Amniotic stem cell (primary cell): ENCODE measurements at regions not wholly inside any gene's neighbourhood (a gene's known extent, or its start where the extent isn't known, plus 50 kb on each side); places are given as distances from the start of the nearest gene placed in this dataset.
A peak's percentile ranks its signal among the peaks of the same experiment; 100 is the strongest.

Source experiments
- DNase-seq: peaks from one replicate; lab custom pipeline; 2025; lab: John Stamatoyannopoulos, UW

DNA sequence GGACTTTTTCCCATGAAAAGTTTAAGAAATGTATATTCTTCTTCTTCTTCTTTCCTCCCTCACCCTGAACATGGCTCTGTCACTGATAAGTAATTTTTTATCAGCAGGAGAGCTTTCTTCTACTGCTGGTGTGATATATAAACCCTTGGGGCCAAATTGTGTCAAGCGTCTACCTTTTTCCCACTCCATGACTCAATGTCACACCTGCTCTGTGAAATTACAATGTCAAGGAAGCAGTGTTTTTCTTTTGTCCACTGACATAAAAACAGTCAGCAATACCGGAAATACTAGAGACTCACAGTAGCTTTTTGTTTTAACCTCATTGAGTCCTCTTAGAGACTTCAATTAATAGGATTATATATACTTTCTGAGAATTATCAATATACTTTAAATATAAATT lies 416.2 kb upstream of the ADGRL4 start:
- DNase-seq, result no peak

DNA sequence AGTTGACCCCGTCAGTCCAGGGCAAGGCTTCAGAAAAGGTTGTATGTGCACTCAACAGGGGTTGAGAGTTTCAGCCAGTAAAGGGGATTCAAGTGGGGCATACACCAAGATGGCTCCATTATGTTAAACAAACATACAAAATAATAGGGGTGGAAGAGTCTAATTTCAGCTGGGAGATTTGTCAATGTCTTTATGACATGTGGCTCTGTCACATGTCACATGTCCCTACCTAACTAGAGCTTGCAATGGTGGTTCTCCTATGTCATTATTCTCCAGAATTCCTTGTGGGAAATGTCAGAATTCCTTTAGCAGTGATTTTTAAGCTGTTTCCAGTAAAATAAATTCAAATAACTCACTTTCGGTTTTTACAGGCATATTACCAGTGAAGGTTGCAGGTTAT lies 392.0 kb upstream of the ADGRL4 start:
- no peak for DNase-seq

DNA sequence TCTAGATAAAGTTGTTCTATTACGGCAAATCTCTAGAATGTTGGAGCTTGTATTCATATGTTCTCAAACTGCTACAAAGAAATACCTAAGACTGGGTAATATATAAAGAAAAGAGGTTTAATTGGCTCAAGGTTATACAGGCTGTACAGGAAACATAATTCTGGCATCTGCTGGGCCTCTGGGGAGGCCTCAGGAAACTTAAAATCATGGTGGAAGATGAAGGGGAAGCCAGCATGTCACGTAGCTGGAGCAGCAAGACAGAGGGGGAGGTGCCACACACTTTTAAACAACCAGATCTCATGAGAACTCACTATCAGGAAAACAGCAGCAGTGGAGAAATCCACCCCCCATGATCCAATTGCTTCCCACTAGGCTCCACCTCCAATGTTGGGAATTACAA lies 390.4 kb upstream of the ADGRL4 start:
- no peak for DNase-seq

DNA sequence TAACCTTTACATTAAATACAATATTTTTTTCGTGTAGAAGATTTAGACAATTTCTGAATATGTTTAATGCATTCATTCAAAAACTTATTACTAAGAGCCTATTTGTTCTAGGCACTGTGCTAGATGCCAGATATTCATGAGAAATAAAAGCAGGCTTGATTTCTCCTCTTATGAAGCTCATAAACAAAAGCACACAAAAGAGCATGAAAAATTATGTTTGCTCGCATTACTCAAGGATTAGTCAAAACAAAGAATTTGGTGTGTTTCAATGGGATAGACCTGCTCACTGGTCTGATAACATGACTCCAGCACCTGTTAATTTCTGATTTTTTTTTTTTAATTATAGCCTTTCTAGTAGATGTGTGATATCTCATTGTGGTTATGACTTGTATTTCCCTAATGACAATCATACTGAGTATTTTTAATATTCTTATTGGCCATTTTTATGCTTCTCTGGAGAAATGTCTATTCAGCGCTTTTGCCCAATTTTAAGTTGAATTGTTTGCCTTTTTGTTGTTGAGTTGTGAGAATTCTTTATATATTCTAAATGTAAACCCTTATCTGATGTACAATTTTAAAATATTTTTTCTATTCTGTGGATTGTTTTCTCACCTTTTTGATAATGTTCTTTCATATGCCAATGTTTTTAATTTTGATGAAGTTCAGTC lies 382.3 kb upstream of the ADGRL4 start:
- DNase-seq, result no peak

DNA sequence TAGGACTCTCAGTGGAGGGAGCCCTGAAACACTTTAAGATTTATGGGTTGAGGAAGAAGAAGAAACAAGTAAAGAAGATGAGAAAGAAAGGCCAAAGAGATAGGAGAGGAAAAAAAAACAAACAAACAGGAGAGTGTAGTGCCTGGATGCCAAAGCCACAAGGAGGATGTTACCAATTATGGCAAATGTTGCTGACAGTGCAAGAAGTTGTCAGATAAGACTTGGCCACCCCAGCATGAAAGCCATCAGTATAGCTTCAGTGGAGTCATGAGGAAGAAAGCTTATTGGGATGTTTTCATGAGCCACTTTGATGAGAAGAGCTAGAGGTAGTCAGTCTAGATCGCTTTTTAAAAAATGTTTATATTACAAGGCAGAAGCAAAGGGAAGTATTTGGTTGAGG lies 380.2 kb upstream of the ADGRL4 start:
- no peak for DNase-seq

DNA sequence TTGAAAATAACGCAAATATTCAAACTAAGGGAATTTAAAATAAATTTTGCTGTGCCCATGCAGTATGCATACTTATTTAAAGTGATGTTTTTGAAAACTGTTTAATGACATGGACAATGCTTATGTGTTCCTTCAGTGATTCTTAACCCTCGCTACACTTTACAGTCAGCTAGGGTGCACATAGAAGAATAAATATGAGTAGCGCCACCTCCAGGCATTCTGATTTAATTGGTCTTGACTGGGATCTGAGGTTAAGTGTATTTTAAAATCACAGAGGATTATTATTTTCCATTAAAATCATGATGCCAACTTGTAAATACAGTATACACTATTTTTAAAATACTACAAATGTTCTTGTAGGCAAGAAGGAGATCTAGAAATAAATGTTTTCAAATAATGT lies 373.5 kb upstream of the ADGRL4 start:
- DNase-seq, result no peak

DNA sequence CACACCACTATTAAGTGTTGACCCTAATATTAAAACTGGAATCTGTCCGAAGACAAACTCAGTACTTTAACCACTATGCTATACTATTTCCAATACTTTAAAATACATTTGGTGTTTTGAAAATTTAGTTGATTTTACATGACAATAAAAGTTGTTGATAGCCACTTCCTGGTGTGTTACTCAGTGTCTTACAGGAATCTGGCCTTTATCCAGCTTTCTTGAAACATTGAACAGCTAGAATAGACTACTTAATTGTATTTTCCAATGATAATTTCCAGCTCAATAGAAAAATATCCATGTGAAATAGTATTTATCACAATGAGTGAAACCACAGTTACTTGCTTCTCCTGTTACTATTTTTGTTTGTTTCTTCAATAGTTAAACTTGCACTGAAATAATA lies 369.6 kb upstream of the ADGRL4 start:
- no peak for DNase-seq

DNA sequence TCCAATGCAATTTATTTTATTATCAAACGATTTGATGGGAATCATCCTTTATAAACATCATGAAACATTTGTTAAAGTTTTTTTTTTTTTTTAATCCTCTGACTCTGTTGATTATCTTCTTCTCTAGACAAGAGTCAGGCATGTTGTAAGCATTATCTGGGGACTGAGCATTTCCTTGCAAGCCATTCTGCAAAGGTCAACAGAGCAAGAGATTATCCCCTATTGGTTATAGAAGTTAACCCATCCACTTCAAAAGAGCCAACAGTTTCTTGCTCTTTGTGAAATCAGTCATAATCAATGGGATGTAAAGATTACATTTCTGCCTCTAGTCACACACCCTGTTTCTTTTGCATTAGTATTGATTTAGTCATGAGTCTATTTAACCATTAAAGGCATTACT lies 368.8 kb upstream of the ADGRL4 start:
- no peak for DNase-seq

DNA sequence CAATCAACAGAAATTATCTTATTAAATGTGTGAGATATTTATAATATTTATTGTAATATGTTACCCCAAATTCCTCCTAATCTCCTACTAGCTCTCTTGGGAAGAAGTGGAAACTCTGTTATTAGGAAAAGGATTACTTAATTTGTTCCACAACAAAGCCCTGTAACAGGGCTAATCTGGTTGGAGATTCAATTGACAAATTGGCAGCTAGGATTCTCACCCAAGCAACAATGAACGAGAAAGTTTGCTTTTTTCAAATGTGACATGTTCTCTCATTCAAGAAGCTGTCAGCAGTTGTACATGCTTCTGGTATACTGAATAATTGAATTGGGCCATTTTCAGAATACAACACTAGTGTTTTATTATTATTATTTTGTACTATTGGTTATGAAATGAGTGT lies 367.9 kb upstream of the ADGRL4 start:
- DNase-seq, result no peak

DNA sequence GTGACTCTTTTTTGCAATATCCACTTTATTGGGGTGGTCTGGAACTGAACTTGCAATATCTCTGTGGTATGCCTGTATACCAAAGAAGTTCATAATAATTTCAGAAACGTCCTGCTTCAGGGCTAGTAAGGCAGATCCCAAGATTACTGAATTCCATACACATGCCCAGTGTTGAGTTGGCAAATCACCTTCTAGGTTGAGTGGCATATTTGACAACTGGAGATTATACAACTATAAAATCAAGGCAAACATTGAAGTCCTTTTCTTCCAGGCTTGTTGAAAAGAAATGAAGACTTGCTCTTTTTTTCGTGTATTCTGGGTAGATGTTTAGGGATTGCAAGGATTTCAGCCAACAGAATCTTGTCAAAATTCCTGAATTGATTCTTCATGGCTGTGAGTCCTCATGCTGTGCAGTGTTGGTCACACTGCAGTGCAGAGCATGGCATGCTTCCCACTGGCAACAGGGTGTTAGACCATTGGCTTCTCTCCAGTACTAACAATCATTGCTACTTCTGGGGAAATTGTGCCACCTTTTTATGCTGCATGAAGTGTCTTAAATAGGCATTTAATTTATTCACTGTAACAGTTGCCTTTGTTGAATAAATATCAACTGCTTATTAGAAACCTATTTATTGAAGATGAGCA lies 367.1 kb upstream of the ADGRL4 start:
- DNase-seq, result no peak

DNA sequence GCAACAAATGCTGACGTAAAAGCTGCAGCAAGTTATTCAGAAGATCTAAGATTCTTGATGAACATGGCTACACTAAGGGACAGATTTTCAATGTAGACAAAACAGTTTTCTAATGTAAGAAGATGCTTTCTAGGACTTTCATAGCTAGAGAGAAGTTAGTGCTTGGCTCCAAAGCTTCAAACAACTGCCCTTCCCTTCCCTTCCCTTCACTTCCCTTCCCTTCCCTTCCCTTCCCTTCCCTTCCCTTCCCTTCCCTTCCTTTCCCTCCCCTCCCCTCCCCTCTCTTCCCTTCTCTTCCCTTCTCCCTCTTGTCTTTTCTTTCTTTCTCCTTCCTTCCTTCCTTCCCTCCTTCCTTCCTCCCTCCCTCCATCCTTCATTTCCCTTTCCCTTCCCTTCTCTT lies 365.3 kb upstream of the ADGRL4 start:
- DNase-seq, result no peak

DNA sequence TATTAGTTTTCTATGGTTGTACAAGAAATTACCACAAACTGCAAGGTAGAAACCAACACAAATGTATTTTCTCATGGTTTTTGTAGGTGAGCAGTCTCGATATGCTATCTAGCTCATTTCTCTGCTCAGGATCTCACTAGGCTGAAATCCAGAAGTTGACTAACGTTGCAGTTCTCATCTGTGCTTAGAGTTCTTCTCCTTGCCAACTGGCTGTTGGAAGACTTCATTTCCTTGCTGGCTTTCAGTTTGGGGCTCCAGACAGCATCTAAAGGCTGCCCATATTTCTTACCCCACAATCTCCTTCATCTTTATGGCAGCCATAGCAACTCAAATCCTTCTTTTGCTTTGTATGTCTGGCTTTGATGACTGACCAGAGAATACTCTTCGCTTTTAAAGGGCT lies 362.6 kb upstream of the ADGRL4 start:
- no peak for DNase-seq

DNA sequence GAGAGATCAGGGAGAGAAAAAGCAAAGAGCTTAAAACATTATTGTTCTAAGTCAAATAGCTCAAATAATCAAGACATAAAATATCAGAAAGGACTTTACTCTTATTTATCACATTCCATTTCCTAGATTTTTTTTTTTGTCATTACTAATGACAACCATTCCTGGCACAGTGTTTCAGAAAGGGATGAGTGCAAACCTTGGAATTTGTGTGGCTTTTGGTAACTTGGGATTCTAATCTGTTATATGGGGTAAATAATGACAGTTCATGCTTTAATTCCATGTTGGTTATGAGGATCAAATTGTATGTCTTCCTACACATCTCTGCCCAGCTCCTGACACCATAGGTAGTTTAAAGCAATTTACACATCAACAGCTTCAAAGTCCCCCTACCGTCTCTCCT lies 358.4 kb upstream of the ADGRL4 start:
- DNase-seq, result no peak

DNA sequence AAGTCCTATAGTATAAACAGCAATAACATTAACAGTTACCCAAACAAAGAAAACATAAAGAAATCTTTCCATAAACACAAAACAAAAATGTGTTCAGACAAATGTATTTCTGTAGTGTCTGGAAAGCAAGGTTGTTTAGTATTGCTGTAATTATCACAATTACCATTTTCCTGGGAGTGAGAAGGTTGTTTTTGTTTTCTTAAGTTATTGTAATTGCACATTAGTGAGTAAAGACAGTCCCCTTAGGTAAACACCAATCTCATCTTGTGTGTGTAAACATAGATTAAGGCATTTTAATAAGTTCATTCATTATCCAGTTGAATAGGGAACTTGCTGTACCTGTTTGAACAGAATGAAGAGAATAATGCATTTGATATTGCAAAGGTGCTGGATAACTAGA lies 356.9 kb upstream of the ADGRL4 start:
- DNase-seq, result no peak

DNA sequence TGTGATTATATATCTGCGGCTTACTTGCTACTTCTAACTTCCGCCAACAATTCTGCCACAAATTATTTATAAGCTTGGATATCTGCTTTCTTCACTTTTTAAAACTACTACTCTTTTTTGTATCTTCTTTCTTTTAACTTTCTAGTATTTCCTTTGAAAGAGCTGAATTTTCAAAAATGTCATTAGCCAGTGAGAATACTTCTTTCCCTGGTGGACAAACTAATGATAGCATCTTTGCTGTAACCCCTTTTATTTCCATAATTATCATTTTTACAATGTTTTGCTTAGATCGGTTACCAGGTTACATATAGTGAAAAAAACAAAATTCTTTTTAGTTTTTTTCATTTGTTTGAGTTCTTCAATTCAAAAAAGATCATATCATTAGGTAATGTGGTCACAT lies 355.9 kb upstream of the ADGRL4 start:
- no peak for DNase-seq

DNA sequence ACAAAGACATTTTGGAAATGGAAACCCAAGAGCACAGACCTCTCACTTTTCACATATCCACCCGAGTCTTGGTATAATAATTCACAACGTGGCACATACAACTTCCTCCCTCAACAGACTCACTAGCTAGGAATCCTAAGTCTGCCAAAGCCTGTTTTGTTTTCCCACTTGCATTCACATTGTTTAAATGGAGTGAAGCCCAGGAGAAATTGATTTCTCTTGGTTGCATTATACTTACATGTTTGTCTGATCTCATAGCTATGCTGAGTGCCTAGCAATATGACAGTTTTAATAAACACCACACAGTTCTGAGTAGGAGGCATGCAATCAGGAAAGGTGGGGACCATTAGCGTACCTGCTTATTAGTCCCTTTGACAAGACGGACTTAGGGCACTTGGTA lies 348.6 kb upstream of the ADGRL4 start:
- no peak for DNase-seq

DNA sequence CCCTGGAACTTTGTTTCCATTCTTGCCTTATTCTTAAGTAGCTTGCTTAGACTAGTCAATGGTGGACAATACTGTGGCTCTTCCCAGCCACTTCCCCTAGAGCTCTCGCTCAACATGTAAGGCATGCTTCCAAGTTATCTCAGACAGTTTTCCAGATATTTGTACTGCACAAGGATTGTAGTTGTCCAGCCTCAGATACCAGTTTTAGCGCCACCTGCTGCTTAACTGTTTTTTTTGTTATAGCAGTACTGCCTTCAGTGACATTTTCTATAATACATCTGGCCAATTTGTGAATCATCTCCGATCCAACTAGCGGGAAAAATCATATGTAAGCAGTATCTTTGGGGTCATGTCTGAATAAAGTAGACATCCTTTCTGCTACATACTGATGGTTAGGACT lies 346.7 kb upstream of the ADGRL4 start:
- no peak for DNase-seq

DNA sequence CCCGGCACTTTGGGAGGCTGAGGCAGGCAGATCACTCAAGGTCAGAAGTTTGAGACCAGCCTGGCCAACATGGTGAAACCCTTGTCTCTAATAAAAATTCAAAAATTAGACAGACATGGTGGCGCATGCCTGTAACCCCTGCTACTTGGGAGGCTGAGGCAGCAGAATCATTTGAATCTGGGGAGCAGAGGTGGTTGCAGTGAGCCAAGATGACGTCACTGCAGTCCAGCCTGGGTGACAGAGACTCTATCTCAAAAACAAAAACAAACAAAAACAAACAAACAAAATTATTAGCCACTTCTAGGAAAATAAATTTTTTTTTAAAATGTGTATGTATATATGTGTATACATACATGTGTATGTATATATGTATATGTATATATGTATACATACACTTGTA lies 320.3 kb upstream of the ADGRL4 start:
- no peak for DNase-seq

DNA sequence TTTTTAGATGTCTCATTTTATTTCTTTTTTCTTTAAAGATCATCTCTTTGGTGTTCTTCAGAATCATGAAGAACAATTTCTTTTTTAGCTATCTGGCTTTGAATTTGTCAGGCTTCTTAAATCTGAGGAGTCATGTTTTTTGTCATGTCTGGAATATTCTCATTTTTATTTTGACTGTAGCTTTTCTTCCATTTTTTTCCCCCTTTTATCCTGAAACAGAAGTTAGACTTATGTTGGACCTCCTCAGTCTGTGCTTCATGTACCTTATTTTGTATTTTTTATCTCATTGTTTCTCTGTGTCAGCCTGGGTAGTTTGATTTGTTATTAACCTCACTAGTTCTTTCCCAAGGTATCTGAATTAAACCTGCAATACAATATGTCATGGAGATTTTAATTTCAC lies 319.2 kb upstream of the ADGRL4 start:
- no peak for DNase-seq

DNA sequence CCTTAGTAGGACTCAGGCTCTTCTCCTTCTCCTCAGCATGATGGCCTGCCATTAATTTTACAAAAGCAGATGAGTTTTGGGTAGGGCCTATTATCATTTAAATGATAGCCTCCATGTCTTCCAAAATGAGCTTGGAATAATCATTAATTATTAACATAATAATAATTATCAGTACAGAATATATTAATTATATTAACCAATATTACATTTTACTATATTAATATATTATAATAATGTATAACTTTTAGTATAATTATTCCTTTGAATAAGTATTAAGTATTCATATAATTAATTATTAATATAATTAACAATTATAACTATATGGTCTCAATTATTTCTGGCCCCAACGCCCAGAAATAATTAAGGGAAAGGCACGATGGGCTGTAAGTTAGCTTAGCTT lies 318.6 kb upstream of the ADGRL4 start:
- DNase-seq, result no peak

DNA sequence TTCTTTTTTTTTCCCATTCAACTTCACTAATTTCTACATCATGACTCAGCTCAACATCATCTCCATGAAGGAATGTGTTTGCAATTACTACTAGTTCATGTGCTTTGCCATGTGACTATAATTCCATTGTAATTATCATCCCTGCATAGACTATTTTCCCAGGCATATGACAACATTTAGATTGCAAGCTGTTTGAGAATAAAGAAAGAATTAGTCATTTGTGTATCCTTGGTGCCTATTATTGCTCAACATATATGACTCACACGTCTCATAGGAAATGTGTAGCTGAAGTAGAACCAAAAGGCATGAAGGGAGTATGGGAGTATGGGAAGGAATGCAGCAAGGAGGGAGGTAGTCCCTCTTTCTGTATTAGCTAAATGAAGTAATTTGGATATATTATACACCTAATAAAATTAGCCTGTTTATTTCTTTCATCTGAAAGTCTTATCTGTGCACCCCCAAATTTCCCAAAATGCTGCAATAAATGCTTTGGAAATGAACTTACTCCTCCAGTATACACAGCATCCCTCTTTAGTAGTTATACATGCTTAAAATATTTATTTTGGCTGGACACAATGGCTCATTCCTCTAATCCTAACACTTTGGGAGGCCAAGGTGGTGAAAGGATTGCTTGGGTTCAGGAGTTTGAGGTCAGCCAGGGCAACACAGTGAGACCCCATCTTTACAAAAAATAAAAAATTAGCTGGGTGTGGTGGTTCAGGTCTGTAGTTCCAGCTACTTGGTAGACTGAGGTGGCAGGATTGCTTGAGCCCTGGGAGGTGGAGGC lies 316.9 kb upstream of the ADGRL4 start:
- DNase-seq, result peak; percentile 90

DNA sequence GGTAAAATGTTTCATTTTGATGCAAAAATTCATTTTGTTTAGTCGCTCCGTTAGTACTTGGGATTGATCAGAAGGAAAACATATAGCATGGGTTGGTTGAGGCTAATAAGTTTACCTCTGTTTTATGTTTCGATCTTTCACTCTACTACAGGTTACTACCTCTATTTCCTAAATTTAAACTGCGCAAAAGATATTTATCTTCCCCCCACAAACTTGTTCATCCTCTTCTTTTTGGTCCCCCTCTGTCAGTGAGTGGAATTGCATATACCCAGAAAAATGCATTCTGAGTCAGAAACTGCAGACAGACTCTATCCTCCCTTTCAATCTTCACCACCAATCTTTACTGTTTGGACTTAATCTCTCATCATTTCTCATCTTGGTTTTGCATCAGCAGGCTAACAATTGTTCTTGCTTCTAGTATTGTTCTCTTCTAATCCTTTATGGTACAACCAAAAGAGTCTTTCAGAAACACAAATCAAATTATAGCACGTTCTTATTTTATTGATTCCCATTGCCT lies 316.0 kb upstream of the ADGRL4 start:
- DNase-seq, result no peak

DNA sequence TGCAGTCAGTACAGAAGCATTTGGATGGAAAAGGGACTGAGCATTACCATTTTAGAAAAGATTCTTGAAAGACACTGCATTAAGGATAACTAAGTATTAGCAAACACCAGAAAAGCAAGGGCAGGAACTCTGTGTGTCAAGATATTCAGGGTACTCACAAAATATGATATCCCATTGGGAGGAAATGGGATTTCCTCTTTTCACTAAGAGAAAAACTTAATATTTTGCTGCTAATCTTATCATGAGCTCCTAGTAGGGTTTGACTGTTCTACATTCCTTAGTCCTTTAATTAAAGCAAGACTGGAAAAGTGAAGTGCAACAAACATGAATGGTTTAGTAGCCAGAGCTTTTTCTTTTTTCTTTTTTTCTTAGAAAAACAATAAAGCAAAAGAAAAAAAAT lies 305.9 kb upstream of the ADGRL4 start:
- DNase-seq, result no peak
